MM.1S (cell line): ENCODE measurements at regions not wholly inside any gene's neighbourhood (a gene's known extent, or its start where the extent isn't known, plus 50 kb on each side); places are given as distances from the start of the nearest gene placed in this dataset.

Experiments
- DNase-seq: peaks from one replicate; pipeline ENCODE4 v3.0.0-alpha.2; 2015
- H2AFZ ChIP-seq: fragments of 300-600 bp; sonication (generic); 2 replicates; pipeline ENCODE4 v1.6.0; 2016; ENCODE audit warnings: antibody characterized with exemption, low read length
- H3F3A ChIP-seq: fragments of 300-600 bp; sonication (generic); 2 replicates; pipeline ENCODE4 v1.6.1; 2016; ENCODE audit warnings: mild to moderate bottlenecking, antibody characterized with exemption, low read length, moderate library complexity, mixed read lengths; ENCODE audit not compliant: insufficient read depth
- H3K27ac ChIP-seq: fragments of 300-600 bp; sonication (generic); 2 replicates; pipeline ENCODE4 v1.5.1; 2016; ENCODE audit warnings: mild to moderate bottlenecking, low read length
- H3K27me3 ChIP-seq: fragments of 300-600 bp; sonication (generic); replicated peaks from 2 replicates; pipeline ENCODE4 v1.6.0; 2016; ENCODE audit warnings: low read length; ENCODE audit not compliant: insufficient read depth
- H3K36me3 ChIP-seq: fragments of 300-600 bp; sonication (generic); replicated peaks from 2 replicates; pipeline ENCODE4 v1.6.1; 2016; ENCODE audit warnings: mild to moderate bottlenecking, low read length, mixed read lengths; ENCODE audit not compliant: insufficient read depth
- H3K4me1 ChIP-seq: fragments of 300-600 bp; sonication (generic); 2 replicates; pipeline ENCODE4 v1.6.1; 2016; ENCODE audit warnings: low read length, mixed read lengths
- H3K4me2 ChIP-seq: fragments of 300-600 bp; sonication (generic); 2 replicates; pipeline ENCODE4 v1.6.0; 2016; ENCODE audit warnings: low read depth, low read length
- H3K4me3 ChIP-seq: fragments of 300-600 bp; sonication (generic); 2 replicates; pipeline ENCODE4 v1.5.1; 2016; ENCODE audit warnings: low read length, mixed read lengths
- H3K79me2 ChIP-seq: fragments of 300-600 bp; sonication (generic); 2 replicates; pipeline ENCODE4 v1.6.1; 2016; ENCODE audit warnings: mixed run types, low read length, mixed read lengths
- H3K9ac ChIP-seq: fragments of 300-600 bp; sonication (generic); 2 replicates; pipeline ENCODE4 v1.6.1; 2016; ENCODE audit warnings: low read length, mixed read lengths
- H3K9me2 ChIP-seq: fragments of 300-600 bp; sonication (generic); replicated peaks from 2 replicates; pipeline ENCODE4 v1.6.1; 2016; ENCODE audit warnings: mild to moderate bottlenecking, low read length, mixed read lengths; ENCODE audit not compliant: insufficient read depth
- H3K9me3 ChIP-seq: fragments of 300-600 bp; sonication (generic); replicated peaks from 2 replicates; pipeline ENCODE4 v1.6.1; 2016; ENCODE audit warnings: mild to moderate bottlenecking, low read length, mixed read lengths; ENCODE audit not compliant: insufficient read depth
- H4K20me1 ChIP-seq: fragments of 300-600 bp; sonication (generic); 2 replicates; pipeline ENCODE4 v1.6.1; 2016; ENCODE audit warnings: mild to moderate bottlenecking, low read length, moderate library complexity, mixed read lengths; ENCODE audit not compliant: insufficient read depth
- EZH2 ChIP-seq: fragments of 300-600 bp; sonication (generic); optimal IDR thresholded peaks from 2 replicates; pipeline ENCODE3; 2017; ENCODE audit warnings: low read depth, mild to moderate bottlenecking, antibody characterized with exemption, low read length, mixed read lengths
- EZH2phosphoT487 ChIP-seq: fragments of 300-600 bp; sonication (generic); IDR thresholded peaks from 2 replicates; pipeline ENCODE4 v1.6.1; 2018; ENCODE audit warnings: antibody characterized with exemption, low read length
- TF ChIP-seq, protein P1 (sequence below): fragments of 300-600 bp; sonication (generic); IDR thresholded peaks from 2 replicates; pipeline ENCODE4 v1.5.1; 2016; ENCODE audit warnings: antibody characterized with exemption, low read length, mixed read lengths

DNA sequence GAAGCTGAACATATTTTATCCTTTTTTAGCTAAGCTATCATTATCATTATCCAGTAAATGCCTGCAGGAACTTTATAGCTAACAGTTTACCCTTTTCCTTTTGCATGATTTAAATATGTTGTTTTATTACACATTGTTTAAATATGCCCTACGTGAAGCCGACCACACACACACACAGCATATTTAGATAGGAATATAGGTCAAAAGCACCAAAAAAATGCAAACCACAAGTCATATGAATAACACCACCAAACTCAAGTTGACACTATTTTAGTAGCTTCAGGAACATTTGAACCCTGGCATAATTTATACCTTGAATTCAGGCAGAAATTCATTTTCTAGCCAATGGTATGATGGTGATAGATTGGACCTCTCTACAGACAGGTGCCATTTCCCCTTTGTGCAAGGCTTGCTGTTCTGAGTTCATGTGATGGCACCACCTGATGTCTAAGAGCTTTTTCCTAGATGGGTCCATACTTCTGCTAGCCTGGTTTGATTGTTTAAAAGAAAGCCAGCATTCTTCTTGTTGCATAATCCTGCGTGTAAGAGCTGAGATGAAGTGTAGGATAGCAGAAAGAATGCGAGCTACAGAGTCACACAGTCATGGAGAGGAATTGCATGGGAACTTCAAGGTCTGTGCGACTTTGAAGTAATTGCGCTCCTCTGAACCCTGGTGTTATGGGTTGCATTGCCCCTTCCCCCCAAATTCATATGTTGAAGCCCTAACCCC is 454.8 kb upstream of the SOX5 start:
- H3K9me2 ChIP-seq: no peaks in the 10 kb centered on the region
- H3K4me1 ChIP-seq: peaks cover 14% of the 10 kb centered on the region
- H3F3A ChIP-seq: 0 out of 2 replicates have a peak, but pooled peaks cover 6% of the 10 kb centered on the region
- H3K27me3 ChIP-seq: no peaks in the 10 kb centered on the region
- H3K27ac ChIP-seq: no peak overlapping the region
- no peaks in the 10 kb centered on the region for H3K36me3 ChIP-seq
- no peak overlapping the region for H3K4me2 ChIP-seq
- no peak overlapping the region for H2AFZ ChIP-seq
- H3K4me3 ChIP-seq: no peak overlapping the region
- H3K79me2 ChIP-seq: no peaks in the 10 kb centered on the region
- TF ChIP-seq EZH2: no peak
- TF ChIP-seq, protein P1, sequence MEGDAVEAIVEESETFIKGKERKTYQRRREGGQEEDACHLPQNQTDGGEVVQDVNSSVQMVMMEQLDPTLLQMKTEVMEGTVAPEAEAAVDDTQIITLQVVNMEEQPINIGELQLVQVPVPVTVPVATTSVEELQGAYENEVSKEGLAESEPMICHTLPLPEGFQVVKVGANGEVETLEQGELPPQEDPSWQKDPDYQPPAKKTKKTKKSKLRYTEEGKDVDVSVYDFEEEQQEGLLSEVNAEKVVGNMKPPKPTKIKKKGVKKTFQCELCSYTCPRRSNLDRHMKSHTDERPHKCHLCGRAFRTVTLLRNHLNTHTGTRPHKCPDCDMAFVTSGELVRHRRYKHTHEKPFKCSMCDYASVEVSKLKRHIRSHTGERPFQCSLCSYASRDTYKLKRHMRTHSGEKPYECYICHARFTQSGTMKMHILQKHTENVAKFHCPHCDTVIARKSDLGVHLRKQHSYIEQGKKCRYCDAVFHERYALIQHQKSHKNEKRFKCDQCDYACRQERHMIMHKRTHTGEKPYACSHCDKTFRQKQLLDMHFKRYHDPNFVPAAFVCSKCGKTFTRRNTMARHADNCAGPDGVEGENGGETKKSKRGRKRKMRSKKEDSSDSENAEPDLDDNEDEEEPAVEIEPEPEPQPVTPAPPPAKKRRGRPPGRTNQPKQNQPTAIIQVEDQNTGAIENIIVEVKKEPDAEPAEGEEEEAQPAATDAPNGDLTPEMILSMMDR: no peak
- no peak for TF ChIP-seq EZH2phosphoT487
- H3K9ac ChIP-seq: no peak overlapping the region
- H3K9me3 ChIP-seq: no peaks in the 10 kb centered on the region
- no peaks in the 10 kb centered on the region for H4K20me1 ChIP-seq
- no peak for DNase-seq

- H3K4me1 ChIP-seq: no peaks in the 10 kb centered on the region
- no peak overlapping the region for H3K4me3 ChIP-seq
- H3K27me3 ChIP-seq: no peaks in the 10 kb centered on the region
- no peak overlapping the region for H3K4me2 ChIP-seq
- H3F3A ChIP-seq: no peaks in the 10 kb centered on the region
- H3K27ac ChIP-seq: no peak overlapping the region
- no peaks in the 10 kb centered on the region for H3K36me3 ChIP-seq
- no peak overlapping the region for H2AFZ ChIP-seq
- H3K9ac ChIP-seq: no peak overlapping the region
- no peaks in the 10 kb centered on the region for H3K9me3 ChIP-seq
- no peak for DNase-seq
- no peaks in the 10 kb centered on the region for H3K9me2 ChIP-seq
- no peaks in the 10 kb centered on the region for H3K79me2 ChIP-seq
- TF ChIP-seq EZH2 (no peak), EZH2phosphoT487 (no peak)
- TF ChIP-seq, protein P1: no peak
- H4K20me1 ChIP-seq: no peaks in the 10 kb centered on the region
These were observed 451.1 kb upstream of the SOX5 start for GRCh38 chr12:24400533-24400932.

DNA sequence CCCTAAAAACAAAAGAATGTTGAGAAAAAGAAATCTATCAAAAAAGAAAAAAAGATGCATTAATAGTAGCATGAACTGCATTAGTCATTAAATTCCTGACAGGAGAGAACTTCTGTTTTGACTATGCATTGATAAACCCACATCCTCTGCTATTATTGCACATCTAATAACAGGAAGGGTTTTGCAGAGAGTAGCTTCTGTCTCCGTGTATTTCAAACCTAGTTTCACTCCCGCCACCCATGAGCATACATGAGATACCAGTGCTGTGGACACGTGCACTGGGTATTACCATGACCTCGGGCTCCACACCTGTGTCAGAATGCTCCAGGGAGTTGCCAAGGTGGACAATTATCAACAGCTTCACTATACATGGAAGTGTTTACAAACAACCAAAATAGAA is 449.1 kb upstream of the SOX5 start:
- DNase-seq: peak; percentile 11
- H3K9ac ChIP-seq: no peak overlapping the region
- TF ChIP-seq EZH2 (no peak), EZH2phosphoT487 (no peak)
- TF ChIP-seq, protein P1: no peak

More for the DNA sequence above, 449.1 kb upstream of the SOX5 start:
- Histone ChIP-seq H3F3A (no peaks in the 10 kb centered on the region), H3K79me2 (no peaks in the 10 kb centered on the region), H4K20me1 (no peaks in the 10 kb centered on the region), H3K9me2 (no peaks in the 10 kb centered on the region), H3K27ac (no peak overlapping the region), H2AFZ (no peak overlapping the region), H3K9me3 (no peaks in the 10 kb centered on the region), H3K4me3 (no peak overlapping the region), H3K4me1 (no peaks in the 10 kb centered on the region), H3K27me3 (no peaks in the 10 kb centered on the region), H3K36me3 (no peaks in the 10 kb centered on the region), H3K4me2 (no peak overlapping the region)
